Activated CD4-positive, alpha-beta memory T cell treated with anti-CD3 and anti-CD28 coated beads for 36 hours (primary cell): ENCODE measurements at regions not wholly inside any gene's neighbourhood (a gene's known extent, or its start where the extent isn't known, plus 50 kb on each side); places are given as distances from the start of the nearest gene placed in this dataset.
"Not testable (repeated sequence)": the region's sequence is repeated elsewhere in the genome, so short reads cannot be mapped to it uniquely, and the experiment has no call there.

ENCODE experiments used
- CTCF ChIA-PET: fragments of 350-600 bp; sonication (Branson Sonifier 250); formaldehyde crosslinking; loops from one replicate; lab custom pipeline; 2021; ENCODE audit warnings: antibody characterized with exemption, inconsistent platforms; lab: Charles Lee
- POLR2A ChIA-PET: fragments of 350-600 bp; sonication (Branson Sonifier 250); formaldehyde crosslinking; loops from one replicate; lab custom pipeline; 2021; ENCODE audit warnings: antibody characterized with exemption; lab: Charles Lee
- DNase-seq: peaks from one replicate; pipeline ENCODE4 v3.0.0-alpha.2; 2020
- H3K27ac Mint-ChIP-seq: one replicate; pipeline ENCODE4 v1.8.0; 2021; ENCODE audit warnings: mixed read lengths
- H3K27me3 Mint-ChIP-seq: one replicate; pipeline ENCODE4 v1.8.0; 2021; ENCODE audit warnings: mixed read lengths
- H3K36me3 Mint-ChIP-seq: one replicate; pipeline ENCODE4 v1.8.0; 2021; ENCODE audit warnings: mixed read lengths
- H3K4me1 Mint-ChIP-seq: one replicate; pipeline ENCODE4 v1.8.0; 2021; ENCODE audit warnings: low read depth, mixed read lengths
- H3K4me3 Mint-ChIP-seq: one replicate; pipeline ENCODE4 v1.8.0; 2021; ENCODE audit warnings: mild to moderate bottlenecking, mixed read lengths
- H3K9me3 Mint-ChIP-seq: one replicate; pipeline ENCODE4 v1.8.0; 2021; ENCODE audit warnings: mixed read lengths
- intact Hi-C: fragments of 100-400 bp; cut with micrococcal nuclease; formaldehyde crosslinking; loops from one replicate; pipeline ENCODE4 v1.15.1; 2023

DNA sequence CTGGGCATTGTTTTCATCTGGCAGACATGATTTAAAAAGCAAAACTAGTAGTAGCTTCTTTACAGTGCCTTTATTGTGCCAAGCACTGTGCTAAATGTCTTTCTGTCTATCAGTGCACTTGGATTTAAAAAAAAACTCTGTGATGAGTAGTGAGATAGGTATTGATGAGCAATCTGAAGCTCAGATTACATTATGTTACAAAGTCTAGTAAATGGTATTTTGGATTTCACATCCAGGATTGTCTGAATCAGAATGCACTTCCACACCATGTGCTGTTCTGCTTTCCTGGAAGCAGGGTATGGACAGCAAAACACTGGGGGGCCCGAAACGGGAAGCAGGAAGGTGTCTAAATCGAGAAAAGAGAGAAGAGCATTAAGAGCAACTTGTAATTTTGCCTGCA is 103.4 kb upstream of the CCN2 start:
- ChIA-PET CTCF (no interaction called here), POLR2A (no interaction called here)
- intact Hi-C loops: no loop called here
- no peaks in the 10 kb centered on the region for H3K27me3 Mint-ChIP-seq
- H3K27ac Mint-ChIP-seq: no peak overlapping the region
- no peak overlapping the region for H3K4me3 Mint-ChIP-seq
- no peaks in the 10 kb centered on the region for H3K4me1 Mint-ChIP-seq
- H3K36me3 Mint-ChIP-seq: no peaks in the 10 kb centered on the region
- DNase-seq: no peak
- no peaks in the 10 kb centered on the region for H3K9me3 Mint-ChIP-seq

DNA sequence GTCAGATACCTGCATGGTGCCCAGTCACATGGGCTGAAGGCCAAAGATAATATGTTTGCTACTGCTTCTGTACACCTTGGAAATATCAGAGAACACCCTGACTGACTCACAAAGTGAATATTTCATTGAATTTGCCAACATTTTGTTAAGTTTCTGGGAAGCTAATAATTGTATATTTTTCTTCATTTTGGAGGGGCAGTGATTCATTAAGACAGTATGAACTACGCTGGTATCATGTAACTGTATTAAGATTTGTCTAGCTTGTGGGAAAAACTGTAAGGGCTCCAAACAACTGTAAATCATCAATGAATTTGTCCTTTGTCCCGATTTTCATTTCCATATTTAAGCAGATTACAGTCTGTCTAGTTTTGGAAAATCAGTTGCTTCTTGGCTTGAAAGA is 102.3 kb upstream of the CCN2 start:
- H3K27ac Mint-ChIP-seq: no peak overlapping the region
- CTCF ChIA-PET: no interaction called here
- POLR2A ChIA-PET: no interaction called here
- no peaks in the 10 kb centered on the region for H3K4me1 Mint-ChIP-seq
- no peak for DNase-seq
- H3K4me3 Mint-ChIP-seq: no peak overlapping the region
- no peaks in the 10 kb centered on the region for H3K9me3 Mint-ChIP-seq
- intact Hi-C loops: no loop called here
- peaks cover 2% of the 10 kb centered on the region for H3K27me3 Mint-ChIP-seq
- H3K36me3 Mint-ChIP-seq: no peaks in the 10 kb centered on the region

DNA sequence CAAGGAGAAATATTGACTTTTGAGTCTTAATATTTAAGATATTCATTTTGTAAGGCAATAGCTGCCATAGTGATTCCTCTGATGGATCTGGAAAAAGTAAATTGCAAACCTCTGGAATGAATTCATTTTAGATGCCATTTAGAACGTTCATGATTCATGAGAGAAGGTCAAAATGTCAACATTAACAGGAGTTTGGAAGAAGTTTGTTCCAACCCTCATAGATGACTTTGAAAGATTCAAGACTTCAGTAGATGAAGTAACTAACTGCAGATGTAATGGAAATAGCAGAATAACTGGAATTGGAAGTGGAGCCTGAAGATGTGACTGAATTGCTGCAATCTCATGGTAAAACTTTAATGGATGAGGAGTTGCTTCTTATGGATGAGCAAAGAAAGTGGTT is 100.9 kb upstream of the CCN2 start:
- H3K27me3 Mint-ChIP-seq: peaks cover 2% of the 10 kb centered on the region
- CTCF ChIA-PET: no interaction called here
- H3K4me1 Mint-ChIP-seq: no peaks in the 10 kb centered on the region
- no peak for DNase-seq
- no peak overlapping the region for H3K4me3 Mint-ChIP-seq
- intact Hi-C loops: no loop called here
- no peaks in the 10 kb centered on the region for H3K9me3 Mint-ChIP-seq
- H3K27ac Mint-ChIP-seq: no peak overlapping the region
- H3K36me3 Mint-ChIP-seq: no peaks in the 10 kb centered on the region
- POLR2A ChIA-PET: no interaction called here

DNA sequence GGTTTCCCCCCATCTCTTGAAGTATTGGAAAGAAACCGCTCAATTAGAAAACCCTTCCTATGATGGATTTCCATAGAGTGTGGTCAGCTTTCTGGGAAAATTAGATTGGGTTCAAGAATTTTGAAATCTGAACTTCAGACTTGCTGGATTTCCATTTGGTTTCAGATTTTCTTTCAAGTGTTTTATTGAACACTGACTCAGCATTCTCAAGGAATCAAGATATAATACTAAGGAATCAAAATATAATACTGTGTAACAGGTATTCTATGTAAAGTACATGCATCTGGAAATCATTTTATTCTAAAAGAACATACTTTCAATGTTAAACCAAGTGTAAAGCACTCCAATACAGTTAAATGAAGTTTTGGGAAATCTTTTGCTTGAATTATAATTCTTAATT is 94.7 kb upstream of the CCN2 start:
- peaks cover 2% of the 10 kb centered on the region for H3K9me3 Mint-ChIP-seq
- intact Hi-C loops: no loop called here
- no peaks in the 10 kb centered on the region for H3K36me3 Mint-ChIP-seq
- H3K27ac Mint-ChIP-seq: no peak overlapping the region
- ChIA-PET POLR2A (no interaction called here), CTCF (no interaction called here)
- H3K27me3 Mint-ChIP-seq: peaks cover 4% of the 10 kb centered on the region
- DNase-seq: no peak
- no peak overlapping the region for H3K4me3 Mint-ChIP-seq
- no peaks in the 10 kb centered on the region for H3K4me1 Mint-ChIP-seq

DNA sequence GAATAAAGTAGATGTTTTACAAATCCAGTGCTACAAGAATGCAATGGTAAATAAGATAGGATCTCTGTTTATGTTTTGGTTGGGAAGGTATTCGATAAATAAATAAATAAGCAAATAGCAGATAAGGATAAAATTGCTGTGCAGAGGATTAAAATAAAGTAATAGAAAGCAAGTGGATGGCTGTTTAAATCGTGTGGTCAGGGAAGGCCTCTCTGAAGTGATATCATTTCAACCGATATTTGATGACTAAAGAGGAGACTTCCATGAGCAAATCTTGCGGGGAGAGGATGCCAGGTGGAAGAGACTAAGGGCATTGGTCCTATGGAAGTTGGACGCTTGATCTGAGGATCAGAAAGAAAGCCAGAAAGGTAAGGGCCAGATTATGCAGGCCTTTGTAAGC is 92.0 kb upstream of the CCN2 start:
- Mint-ChIP-seq H3K36me3 (no peaks in the 10 kb centered on the region), H3K9me3 (peaks cover 2% of the 10 kb centered on the region), H3K4me3 (no peak overlapping the region), H3K27ac (no peak overlapping the region), H3K4me1 (no peaks in the 10 kb centered on the region), H3K27me3 (peaks cover 2% of the 10 kb centered on the region)
- ChIA-PET POLR2A (no interaction called here), CTCF (no interaction called here)
- intact Hi-C loops: no loop called here
- DNase-seq: no peak

DNA sequence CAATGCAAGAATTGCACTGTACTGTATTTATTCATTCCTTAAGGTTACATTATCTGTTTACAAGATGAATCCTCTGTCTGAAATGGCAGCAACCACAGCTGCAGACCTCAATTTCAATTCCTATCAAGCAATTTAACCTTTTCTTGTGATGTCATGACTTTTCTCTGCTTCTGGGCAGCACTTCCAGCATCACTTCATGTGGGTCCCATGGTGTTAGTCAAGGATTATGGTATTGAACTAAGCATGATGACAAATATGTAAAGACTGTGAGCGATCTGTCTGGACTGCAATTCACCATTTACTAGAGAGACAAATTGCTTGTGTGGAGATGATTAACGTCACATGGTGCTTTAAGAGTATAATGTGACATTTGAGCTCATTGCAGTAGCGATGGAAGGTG is 90.5 kb upstream of the CCN2 start:
- Mint-ChIP-seq H3K9me3 (peaks cover 2% of the 10 kb centered on the region), H3K36me3 (no peaks in the 10 kb centered on the region), H3K27ac (no peak overlapping the region), H3K4me3 (no peak overlapping the region), H3K27me3 (peaks cover 2% of the 10 kb centered on the region), H3K4me1 (no peaks in the 10 kb centered on the region)
- intact Hi-C loops: no loop called here
- ChIA-PET POLR2A (no interaction called here), CTCF (no interaction called here)
- DNase-seq: no peak

DNA sequence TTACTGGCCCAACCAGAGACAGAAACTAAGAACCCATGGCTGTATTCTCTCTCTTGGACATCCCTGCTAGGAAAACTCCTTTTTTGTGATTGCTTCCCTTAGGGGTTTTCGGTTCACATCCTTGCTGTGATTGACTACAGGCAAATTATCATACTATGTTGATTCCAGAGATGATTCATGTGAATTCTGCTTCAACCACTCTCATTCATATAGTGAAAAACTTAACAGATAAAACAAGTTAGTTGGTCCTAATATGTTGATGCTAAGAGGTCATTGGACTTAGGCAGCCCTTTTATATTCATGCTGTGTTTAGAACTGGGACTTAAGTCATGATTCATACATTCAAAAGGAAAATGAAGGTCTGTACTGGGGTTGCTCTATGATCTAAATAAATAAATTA is 76.9 kb upstream of the CCN2 start:
- Mint-ChIP-seq H3K27me3 (no peaks in the 10 kb centered on the region), H3K9me3 (no peaks in the 10 kb centered on the region), H3K36me3 (no peaks in the 10 kb centered on the region), H3K27ac (no peak overlapping the region), H3K4me3 (no peak overlapping the region), H3K4me1 (no peaks in the 10 kb centered on the region)
- POLR2A ChIA-PET: no interaction called here
- intact Hi-C loops: no loop called here
- CTCF ChIA-PET: no interaction called here
- DNase-seq: no peak

DNA sequence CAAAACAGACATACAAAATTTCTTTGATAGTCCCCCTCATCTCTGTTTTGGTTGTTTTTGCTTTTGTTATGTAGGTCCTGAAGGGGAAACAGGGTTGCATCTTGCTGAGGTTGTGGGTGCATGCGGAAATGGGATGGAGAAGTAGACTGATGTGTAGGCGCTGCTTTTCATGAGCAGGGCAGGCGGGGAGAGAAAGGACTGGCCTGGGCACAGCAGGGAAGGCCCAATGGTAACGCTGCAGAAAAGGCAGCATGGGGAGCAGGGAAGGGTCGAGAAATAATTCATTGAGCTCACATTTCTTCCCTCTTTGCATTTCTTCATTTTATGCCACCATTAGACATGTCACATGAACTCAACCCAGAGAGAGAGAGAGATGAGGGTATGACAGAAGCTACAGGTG is 74.3 kb upstream of the CCN2 start:
- POLR2A ChIA-PET: no interaction called here
- Mint-ChIP-seq H3K4me3 (no peak overlapping the region), H3K27ac (no peak overlapping the region), H3K27me3 (peaks cover 4% of the 10 kb centered on the region), H3K4me1 (no peaks in the 10 kb centered on the region), H3K36me3 (no peaks in the 10 kb centered on the region), H3K9me3 (no peaks in the 10 kb centered on the region)
- intact Hi-C loops: no loop called here
- no peak for DNase-seq
- CTCF ChIA-PET: no interaction called here

DNA sequence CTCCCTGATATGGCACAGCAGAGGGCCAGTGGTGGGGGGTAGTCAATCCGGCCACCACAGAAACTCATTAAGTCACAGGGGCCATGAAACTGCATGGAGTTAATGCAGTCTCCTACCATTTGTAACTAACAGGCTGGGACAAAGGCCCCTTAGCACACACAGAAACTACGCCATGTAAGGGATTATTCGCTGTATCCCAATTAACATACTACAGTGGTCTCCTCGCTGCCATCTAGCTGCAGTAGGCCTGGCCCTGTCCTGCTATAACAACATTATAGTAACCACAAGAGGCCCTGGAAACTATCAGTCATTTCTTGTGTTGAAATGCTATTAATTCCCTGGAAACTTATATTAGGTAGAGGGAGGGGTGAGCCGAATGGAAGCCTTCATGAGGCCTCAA is 72.3 kb upstream of the CCN2 start:
- no peak for DNase-seq
- ChIA-PET CTCF (no interaction called here), POLR2A (no interaction called here)
- Mint-ChIP-seq H3K4me1 (no peaks in the 10 kb centered on the region), H3K9me3 (no peaks in the 10 kb centered on the region), H3K27ac (no peak overlapping the region), H3K36me3 (no peaks in the 10 kb centered on the region), H3K4me3 (no peak overlapping the region), H3K27me3 (peaks cover 4% of the 10 kb centered on the region)
- intact Hi-C loops: no loop called here

DNA sequence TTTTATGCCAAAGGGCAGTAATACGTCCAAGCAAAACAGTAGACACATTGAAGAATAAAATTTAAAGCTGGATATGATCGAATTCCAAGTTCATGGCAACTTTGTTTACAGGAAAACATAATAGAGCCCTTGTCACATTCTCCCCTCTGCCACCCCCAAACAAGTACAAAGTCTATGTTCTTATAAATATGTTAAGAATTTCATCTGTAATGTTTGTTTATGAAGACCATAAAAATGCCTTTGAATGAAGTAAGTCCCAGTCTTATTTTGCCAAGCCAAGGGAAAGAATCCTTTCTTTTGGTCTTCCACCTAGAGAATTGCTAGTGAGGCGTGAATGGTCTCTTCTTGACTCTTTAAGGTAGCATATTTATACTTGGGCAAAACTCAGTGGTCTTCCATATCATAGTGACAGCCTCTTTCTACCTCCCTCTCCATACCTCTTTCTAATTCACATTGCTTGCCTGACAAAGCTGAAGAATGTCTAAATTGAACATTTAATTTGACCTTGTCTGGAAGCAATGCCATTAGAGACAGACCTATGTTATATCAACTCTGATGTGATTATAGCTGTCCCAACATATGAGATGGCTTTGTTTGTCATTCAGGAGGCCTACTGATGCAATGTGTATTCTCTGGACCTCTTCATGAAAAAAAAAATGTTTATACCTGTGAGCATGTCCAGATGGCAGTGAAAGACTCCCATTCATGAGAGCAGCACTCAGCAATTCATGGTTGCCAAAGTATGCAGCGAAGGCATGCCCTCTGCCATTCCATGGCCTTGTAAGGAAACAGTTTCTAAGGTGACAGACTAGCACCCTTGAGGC is 70.6 kb upstream of the CCN2 start:
- POLR2A ChIA-PET: no interaction called here
- CTCF ChIA-PET: no interaction called here
- intact Hi-C loops: no loop called here
- Mint-ChIP-seq H3K36me3 (no peaks in the 10 kb centered on the region), H3K27ac (no peak overlapping the region), H3K4me3 (no peak overlapping the region), H3K4me1 (no peaks in the 10 kb centered on the region), H3K27me3 (peaks cover 4% of the 10 kb centered on the region), H3K9me3 (no peaks in the 10 kb centered on the region)
- no peak for DNase-seq

DNA sequence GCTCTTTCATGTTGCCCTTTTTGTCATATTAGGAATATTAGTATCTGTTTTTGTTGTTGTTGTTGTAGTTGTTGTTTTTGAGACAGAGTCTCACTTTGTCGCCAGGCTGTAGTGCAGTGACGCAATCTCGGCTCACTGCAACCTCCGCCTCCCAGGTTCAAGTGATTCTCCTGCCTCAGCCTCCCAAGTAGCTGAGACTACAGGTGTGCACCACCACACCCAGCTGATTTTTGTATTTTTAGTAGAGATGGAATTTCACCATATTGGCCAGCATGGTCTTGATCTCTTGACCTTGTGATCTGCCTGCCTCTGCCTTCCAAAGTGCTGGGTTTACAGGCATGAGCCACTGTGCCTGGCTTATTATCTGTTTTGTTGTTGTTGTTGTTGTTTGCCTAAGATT is 69.7 kb upstream of the CCN2 start:
- H3K36me3 Mint-ChIP-seq, CTCF ChIA-PET, H3K9me3 Mint-ChIP-seq, intact Hi-C loops, DNase-seq, H3K4me3 Mint-ChIP-seq, POLR2A ChIA-PET, H3K27me3 Mint-ChIP-seq, H3K4me1 Mint-ChIP-seq, H3K27ac Mint-ChIP-seq: not testable (repeated sequence)

DNA sequence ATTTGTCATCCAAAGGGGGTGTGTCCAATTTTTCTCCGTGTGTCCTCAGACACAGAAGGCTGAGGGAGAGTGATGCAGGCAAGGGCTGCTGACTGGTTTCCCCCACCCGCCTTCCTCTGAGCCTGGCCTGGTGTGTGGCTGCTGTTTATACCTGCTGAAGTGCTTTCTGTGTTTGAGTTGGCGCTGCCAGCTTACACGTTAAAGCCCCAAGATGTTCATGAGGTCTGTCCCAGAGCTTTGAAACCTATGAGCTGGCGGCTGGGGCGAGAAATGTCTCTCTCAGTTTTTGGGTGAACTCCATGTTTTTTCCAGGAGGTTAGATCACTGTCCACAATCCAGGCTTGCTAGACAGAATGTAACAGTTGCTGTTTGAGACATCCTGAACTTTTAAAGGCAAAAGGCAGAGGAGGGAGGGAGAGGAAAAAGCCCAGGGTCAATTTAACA is 69.0 kb upstream of the CCN2 start:
- intact Hi-C loops: no loop called here
- DNase-seq: no peak
- Mint-ChIP-seq H3K4me3 (no peak overlapping the region), H3K36me3 (no peaks in the 10 kb centered on the region), H3K9me3 (no peaks in the 10 kb centered on the region), H3K27me3 (peaks cover 4% of the 10 kb centered on the region), H3K4me1 (no peaks in the 10 kb centered on the region), H3K27ac (no peak overlapping the region)
- ChIA-PET CTCF (no interaction called here), POLR2A (no interaction called here)

DNA sequence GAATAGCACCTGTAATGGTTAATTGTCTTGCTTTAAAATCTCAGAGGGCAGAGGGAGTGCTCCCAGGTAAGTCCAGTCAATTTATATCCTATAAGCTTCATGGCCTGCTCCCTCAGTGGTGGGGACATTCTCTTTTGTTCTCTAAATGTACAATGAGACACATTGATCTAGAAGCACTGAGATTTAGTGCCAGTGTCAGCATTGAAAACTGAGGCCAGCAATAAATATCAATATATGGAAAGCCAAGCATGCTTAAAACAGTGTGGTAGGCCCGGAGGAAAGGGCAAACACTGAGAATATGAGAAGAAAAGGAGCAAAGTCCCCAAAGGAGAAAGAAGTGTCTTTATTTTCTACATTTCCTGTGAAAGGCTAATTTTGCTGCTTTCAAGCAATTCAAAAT is 68.4 kb upstream of the CCN2 start:
- ChIA-PET POLR2A (no interaction called here), CTCF (no interaction called here)
- Mint-ChIP-seq H3K36me3 (no peaks in the 10 kb centered on the region), H3K9me3 (no peaks in the 10 kb centered on the region), H3K27me3 (peaks cover 4% of the 10 kb centered on the region), H3K4me1 (no peaks in the 10 kb centered on the region), H3K4me3 (no peak overlapping the region), H3K27ac (no peak overlapping the region)
- no peak for DNase-seq
- intact Hi-C loops: no loop called here
